Calu3 (cell line): ENCODE measurements at regions not wholly inside any gene's neighbourhood (a gene's known extent, or its start where the extent isn't known, plus 50 kb on each side); places are given as distances from the start of the nearest gene placed in this dataset.

ENCODE experiments used
- BruUV-seq: library from RNA; stranded (reverse); fragments of 400-500 nt; replicated peaks from 2 replicates; lab custom pipeline; 2021; lab: Mats Ljungman, UMichigan
- CTCF ChIA-PET: fragments of 300-600 bp; sonication (Branson Sonifier 250); formaldehyde crosslinking; loops from one replicate; lab custom pipeline; 2022; ENCODE audit warnings: antibody characterized with exemption; lab: Charles Lee
- DNase-seq: peaks from one replicate; pipeline ENCODE4 v3.0.0; 2022
- H3K27ac Mint-ChIP-seq: one replicate; pipeline ENCODE4 v1.8.0; 2022; ENCODE audit warnings: mixed read lengths; ENCODE audit not compliant: unreplicated experiment
- H3K27me3 Mint-ChIP-seq: one replicate; pipeline ENCODE4 v1.8.0; 2022; ENCODE audit warnings: mixed read lengths; ENCODE audit not compliant: unreplicated experiment
- H3K36me3 Mint-ChIP-seq: one replicate; pipeline ENCODE4 v1.8.0; 2022; ENCODE audit warnings: mild to moderate bottlenecking, moderate library complexity, mixed read lengths; ENCODE audit not compliant: insufficient read depth, unreplicated experiment
- H3K4me1 Mint-ChIP-seq: one replicate; pipeline ENCODE4 v1.8.0; 2022; ENCODE audit warnings: mild to moderate bottlenecking, low read depth, mixed read lengths; ENCODE audit not compliant: unreplicated experiment
- H3K4me3 Mint-ChIP-seq: one replicate; pipeline ENCODE4 v1.8.0; 2022; ENCODE audit warnings: mild to moderate bottlenecking, low read depth, moderate library complexity, mixed read lengths; ENCODE audit not compliant: unreplicated experiment
- H3K9me3 Mint-ChIP-seq: one replicate; pipeline ENCODE4 v1.8.0; 2022; ENCODE audit warnings: low read depth, mixed read lengths; ENCODE audit not compliant: unreplicated experiment
- intact Hi-C: fragments of 100-400 bp; cut with micrococcal nuclease; formaldehyde crosslinking; loops from one replicate; pipeline ENCODE4 v1.10.0; 2022; ENCODE audit not compliant: unreplicated experiment
- TF ChIP-seq, protein P1 (sequence below): fragments of 200-600 bp; IDR thresholded peaks from one replicate; pipeline ENCODE4 v1.8.0; 2022; ENCODE audit warnings: antibody characterized with exemption; ENCODE audit not compliant: unreplicated experiment

DNA sequence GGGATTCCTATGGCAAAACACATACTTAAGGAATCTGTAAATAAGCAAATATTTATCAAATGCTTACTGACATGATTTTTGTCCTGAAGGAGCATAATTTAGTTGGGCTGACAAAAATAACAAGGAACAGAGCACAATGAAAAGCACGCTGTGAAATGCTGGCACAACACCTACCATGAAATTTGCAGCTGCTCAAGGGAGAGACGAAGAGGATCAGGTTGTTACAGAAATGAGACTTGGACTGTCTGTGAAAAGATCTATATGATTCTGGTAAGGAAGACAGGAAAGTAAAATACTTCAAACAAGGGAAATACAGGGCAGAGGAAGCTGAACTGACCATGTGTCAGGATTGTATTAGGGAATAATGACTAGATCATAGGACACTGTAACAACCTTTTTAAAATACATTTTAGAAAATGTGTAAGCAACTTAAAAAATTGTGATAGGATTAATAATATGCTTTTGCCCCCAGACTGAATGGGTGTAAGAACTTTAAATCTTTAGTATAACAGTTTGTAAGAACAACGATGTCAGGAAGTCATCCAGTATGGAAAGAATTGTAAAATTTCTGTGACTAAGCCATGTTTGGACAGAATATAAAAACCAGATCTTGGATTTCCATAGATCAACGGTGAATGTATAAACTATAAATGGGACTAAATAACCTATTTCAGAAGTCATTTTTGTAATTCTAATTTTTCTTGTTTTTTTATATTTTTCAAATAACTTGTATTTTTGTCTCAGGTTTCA, 1556.0 kb downstream of the EFNB2 start:
- Mint-ChIP-seq H3K4me1 (no peaks in the 10 kb centered on the region), H3K9me3 (no peaks in the 10 kb centered on the region), H3K4me3 (no peak overlapping the region), H3K27me3 (no peaks in the 10 kb centered on the region), H3K27ac (no peak overlapping the region), H3K36me3 (no peaks in the 10 kb centered on the region)
- no TSS peak for BruUV-seq
- TF ChIP-seq, protein P1, sequence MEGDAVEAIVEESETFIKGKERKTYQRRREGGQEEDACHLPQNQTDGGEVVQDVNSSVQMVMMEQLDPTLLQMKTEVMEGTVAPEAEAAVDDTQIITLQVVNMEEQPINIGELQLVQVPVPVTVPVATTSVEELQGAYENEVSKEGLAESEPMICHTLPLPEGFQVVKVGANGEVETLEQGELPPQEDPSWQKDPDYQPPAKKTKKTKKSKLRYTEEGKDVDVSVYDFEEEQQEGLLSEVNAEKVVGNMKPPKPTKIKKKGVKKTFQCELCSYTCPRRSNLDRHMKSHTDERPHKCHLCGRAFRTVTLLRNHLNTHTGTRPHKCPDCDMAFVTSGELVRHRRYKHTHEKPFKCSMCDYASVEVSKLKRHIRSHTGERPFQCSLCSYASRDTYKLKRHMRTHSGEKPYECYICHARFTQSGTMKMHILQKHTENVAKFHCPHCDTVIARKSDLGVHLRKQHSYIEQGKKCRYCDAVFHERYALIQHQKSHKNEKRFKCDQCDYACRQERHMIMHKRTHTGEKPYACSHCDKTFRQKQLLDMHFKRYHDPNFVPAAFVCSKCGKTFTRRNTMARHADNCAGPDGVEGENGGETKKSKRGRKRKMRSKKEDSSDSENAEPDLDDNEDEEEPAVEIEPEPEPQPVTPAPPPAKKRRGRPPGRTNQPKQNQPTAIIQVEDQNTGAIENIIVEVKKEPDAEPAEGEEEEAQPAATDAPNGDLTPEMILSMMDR: no peak
- CTCF ChIA-PET: no interaction called here
- no peak for DNase-seq
- intact Hi-C loops: no loop called here

DNA sequence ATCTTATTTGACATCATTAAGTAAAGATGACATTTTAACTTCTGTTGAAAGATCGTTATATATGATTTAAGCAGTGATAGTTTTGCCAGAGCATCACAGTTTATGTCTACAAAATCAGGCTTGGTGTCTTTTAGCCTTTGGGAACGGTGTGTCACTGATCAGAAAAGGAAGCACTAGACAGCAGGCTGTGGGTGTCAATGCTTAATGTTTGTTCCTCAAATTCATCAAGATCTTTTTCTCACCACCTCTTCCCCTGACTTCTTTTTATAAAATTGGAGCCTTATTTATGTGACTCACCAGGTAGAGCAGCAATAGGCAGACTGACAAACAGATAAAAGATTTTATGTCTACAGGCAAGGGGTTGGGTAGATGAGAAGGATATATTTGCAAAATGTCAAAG, 1558.5 kb downstream of the EFNB2 start:
- Mint-ChIP-seq H3K36me3 (no peaks in the 10 kb centered on the region), H3K4me1 (no peaks in the 10 kb centered on the region), H3K27ac (no peak overlapping the region), H3K27me3 (no peaks in the 10 kb centered on the region), H3K4me3 (no peak overlapping the region), H3K9me3 (no peaks in the 10 kb centered on the region)
- BruUV-seq: no TSS peak
- TF ChIP-seq, protein P1: no peak
- intact Hi-C loops: no loop called here
- CTCF ChIA-PET: no interaction called here
- no peak for DNase-seq

DNA sequence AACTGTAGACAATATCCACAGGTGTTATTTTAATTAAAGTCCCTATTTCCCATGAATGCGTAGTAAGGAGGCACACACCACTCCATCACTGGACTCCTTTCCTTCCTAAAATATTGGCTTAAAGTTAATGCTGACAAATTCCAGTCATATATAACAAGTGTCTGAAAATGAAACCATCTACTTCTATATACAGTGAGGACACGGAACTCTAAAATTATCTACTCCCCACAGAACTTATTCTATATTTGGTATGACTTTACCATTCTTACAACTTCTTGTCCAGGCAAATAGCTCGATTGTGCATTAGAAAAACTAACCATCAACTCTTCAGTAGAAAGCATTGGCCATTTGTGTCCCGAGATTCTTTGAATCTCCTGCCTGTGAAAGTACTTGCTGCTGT, 1560.2 kb downstream of the EFNB2 start:
- H3K36me3 Mint-ChIP-seq: no peaks in the 10 kb centered on the region
- BruUV-seq: no TSS peak

DNA sequence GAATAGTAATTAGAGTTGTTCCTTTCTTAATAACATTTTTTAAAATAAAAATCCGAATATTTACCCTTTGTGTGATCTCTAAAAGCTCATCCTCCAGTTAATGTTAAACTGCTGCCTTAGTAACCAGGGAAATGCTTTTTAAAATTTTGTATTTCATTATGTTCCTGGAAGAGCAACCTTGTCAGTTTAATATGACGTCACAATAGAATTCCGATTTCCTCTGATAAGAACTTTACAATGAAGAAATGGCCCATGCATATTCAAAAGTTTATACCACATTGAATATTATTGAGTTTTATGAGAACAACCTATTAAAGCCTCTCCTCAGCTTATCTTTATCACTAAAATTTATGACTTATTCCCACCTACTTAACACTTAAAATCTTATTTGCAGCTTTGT, 1566.6 kb downstream of the EFNB2 start:
- H3K4me1 Mint-ChIP-seq: no peaks in the 10 kb centered on the region
- TF ChIP-seq, protein P1: no peak
- CTCF ChIA-PET: no interaction called here
- intact Hi-C loops: no loop called here
- H3K9me3 Mint-ChIP-seq: no peaks in the 10 kb centered on the region
- BruUV-seq: no TSS peak
- H3K27ac Mint-ChIP-seq: no peak overlapping the region
- DNase-seq: no peak
- H3K27me3 Mint-ChIP-seq: no peaks in the 10 kb centered on the region
- H3K4me3 Mint-ChIP-seq: no peak overlapping the region
- no peaks in the 10 kb centered on the region for H3K36me3 Mint-ChIP-seq

More for the DNA sequence above, 1560.2 kb downstream of the EFNB2 start:
- H3K4me3 Mint-ChIP-seq: no peak overlapping the region
- no peaks in the 10 kb centered on the region for H3K27me3 Mint-ChIP-seq
- H3K9me3 Mint-ChIP-seq: no peaks in the 10 kb centered on the region
- TF ChIP-seq, protein P1: no peak
- no peak for DNase-seq
- CTCF ChIA-PET: no interaction called here
- no peaks in the 10 kb centered on the region for H3K4me1 Mint-ChIP-seq
- intact Hi-C loops: no loop called here
- H3K27ac Mint-ChIP-seq: no peak overlapping the region
